Liver (tissue), 8 donors: ENCODE measurements at regions not wholly inside any gene's neighbourhood (a gene's known extent, or its start where the extent isn't known, plus 50 kb on each side); places are given as distances from the start of the nearest gene placed in this dataset.

Source experiments
- DNase-seq: peaks from one replicate; pipeline ENCODE4 v3.0.0-alpha.2; 2017; ENCODE audit warnings: low spot score
- H3K27ac ChIP-seq, 2 donors: one replicate each; pipeline ENCODE4 v1.7.0; 2013; ENCODE audit warnings: inconsistent platforms in 2 of 2, low read length in 2 of 2, control low read depth in 1 of 2, low read depth in 1 of 2, mild to moderate bottlenecking in 1 of 2
- H3K27me3 ChIP-seq, 4 donors: one replicate each; pipeline versions ENCODE4 v1.6.1 to v1.7.0; 2013; ENCODE audit warnings: low read length in 3 of 4, inconsistent platforms in 1 of 4, mild to moderate bottlenecking in 1 of 4, moderate library complexity in 1 of 4; ENCODE audit not compliant: control insufficient read depth in 4 of 4, insufficient read depth in 4 of 4
- H3K36me3 ChIP-seq, 4 donors: one replicate each; pipeline versions ENCODE4 v1.6.1 to v1.7.0; 2013; ENCODE audit warnings: low read length in 3 of 4, mild to moderate bottlenecking in 3 of 4, low read depth in 1 of 4, moderate library complexity in 1 of 4; ENCODE audit not compliant: control insufficient read depth in 4 of 4, insufficient read depth in 3 of 4
- H3K4me1 ChIP-seq, 4 donors: one replicate each; pipeline versions ENCODE4 v1.6.1 to v1.7.0; 2013; ENCODE audit warnings: low read length in 3 of 4, mild to moderate bottlenecking in 3 of 4, moderate library complexity in 1 of 4; ENCODE audit not compliant: control insufficient read depth in 4 of 4, insufficient read depth in 4 of 4
- H3K4me3 ChIP-seq, 3 donors: one replicate each; pipeline versions ENCODE4 v1.6.1 to v1.7.0; 2013; ENCODE audit warnings: low read length in 3 of 3, control low read depth in 1 of 3, low read depth in 1 of 3, mild to moderate bottlenecking in 1 of 3
- H3K9ac ChIP-seq, 2 donors: one replicate each; pipeline ENCODE4 v1.7.0; 2013; ENCODE audit warnings: low read length in 2 of 2, mild to moderate bottlenecking in 2 of 2, moderate library complexity in 2 of 2, control low read depth in 1 of 2, low read depth in 1 of 2
- H3K9me3 ChIP-seq, 4 donors: one replicate each; pipeline versions ENCODE4 v1.6.1 to v1.7.0; 2013; ENCODE audit warnings: low read length in 3 of 4; ENCODE audit not compliant: control insufficient read depth in 4 of 4
- EGR1 ChIP-seq, 2 donors: IDR thresholded peaks; 2 replicates each; pipeline ENCODE4 v1.6.1; 2016 to 2018; ENCODE audit warnings: antibody characterized with exemption in 2 of 2, low read depth in 2 of 2
- FOXA1 ChIP-seq: IDR thresholded peaks from 2 replicates; pipeline ENCODE4 v1.6.1; 2016; ENCODE audit warnings: antibody characterized with exemption
- GABPA ChIP-seq, 2 donors: IDR thresholded peaks in 1 of 2; conservative IDR thresholded peaks in 1 of 2; 2 replicates each; pipeline ENCODE4 v1.6.1; 2016; ENCODE audit warnings: antibody characterized with exemption in 2 of 2, mild to moderate bottlenecking in 1 of 2, moderate library complexity in 1 of 2
- HNF4G ChIP-seq: IDR thresholded peaks from 2 replicates; pipeline ENCODE4 v1.6.1; 2016; ENCODE audit warnings: antibody characterized with exemption
- JUND ChIP-seq, 2 donors: IDR thresholded peaks; 2 replicates each; pipeline ENCODE4 v1.6.1; 2016; ENCODE audit warnings: antibody characterized with exemption in 2 of 2
- NR2F2 ChIP-seq: IDR thresholded peaks from 2 replicates; pipeline ENCODE4 v1.6.1; 2016; ENCODE audit warnings: antibody characterized with exemption
- RAD21 ChIP-seq, 2 donors: IDR thresholded peaks; 2 replicates each; pipeline ENCODE4 v1.6.1; 2016; ENCODE audit warnings: antibody characterized with exemption in 2 of 2, mild to moderate bottlenecking in 2 of 2
- SP1 ChIP-seq: IDR thresholded peaks from 2 replicates; pipeline ENCODE4 v1.6.1; 2018; ENCODE audit warnings: antibody characterized with exemption, mild to moderate bottlenecking
- WGBS: extraction: QIAGEN DNeasy Blood & Tissue Kit; methylation state at CpG from one replicate; pipeline ENCODE4 v1.1.7; 2013; 5-methylcytosine and 5-hydroxymethylcytosine counted together
- TF ChIP-seq, protein P1 (sequence below): IDR thresholded peaks from 2 replicates; pipeline ENCODE4 v1.6.1; 2016; ENCODE audit warnings: antibody characterized with exemption, mild to moderate bottlenecking
- TF ChIP-seq, protein P2 (sequence below): IDR thresholded peaks from 2 replicates; pipeline ENCODE4 v1.6.1; 2016; ENCODE audit warnings: antibody characterized with exemption
- TF ChIP-seq, protein P3 (sequence below): IDR thresholded peaks from 2 replicates; pipeline ENCODE4 v1.6.1; 2016; ENCODE audit warnings: antibody characterized with exemption
- TF ChIP-seq, protein P4 (sequence below): fragments of 150-350 bp; IDR thresholded peaks from 2 replicates; pipeline ENCODE4 v1.5.1; 2017; ENCODE audit warnings: improper control_type of control experiment, low read depth, low read length; ENCODE audit not compliant: missing input control
- donor health status: healthy.
- donor health status: healthy.
- donor health status: healthy.
- donor health status: healthy.
- donor health status: healthy.

DNA sequence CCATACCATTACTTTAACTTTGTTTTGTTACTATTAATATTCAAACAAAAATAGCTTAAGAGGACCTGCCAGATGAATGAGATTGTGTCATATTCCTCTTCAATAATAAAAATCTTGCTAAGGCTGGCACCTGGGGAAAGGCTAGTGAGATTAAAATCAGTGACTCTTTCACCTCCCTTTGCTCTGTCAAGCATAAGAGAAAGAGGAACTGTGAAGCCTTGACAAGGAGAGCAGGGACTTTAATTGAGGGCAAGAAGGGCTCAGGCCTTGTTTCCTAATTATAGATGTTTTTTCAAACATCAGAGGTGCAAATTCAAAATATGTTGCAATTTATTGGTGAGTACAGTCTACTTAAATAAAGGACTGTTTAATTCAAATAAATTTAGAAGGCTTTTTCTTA, 91.7 kb downstream of the SPATA31D1 start:
- Histone ChIP-seq H3K27me3 (no peaks in the 10 kb centered on the region), H3K9me3 (no peaks in the 10 kb centered on the region), H3K4me1 (no peaks in the 10 kb centered on the region), H3K27ac (no peak overlapping the region), H3K36me3 (no peaks in the 10 kb centered on the region), H3K9ac (no peak overlapping the region), H3K4me3 (no peak overlapping the region)
- DNase-seq, result no peak
- TF ChIP-seq RAD21 (IDR thresholded peaks at IDR 0.05), result no peak
- no peak for TF ChIP-seq HNF4G
- no peak for TF ChIP-seq FOXA1
- TF ChIP-seq JUND (IDR thresholded peaks at IDR 0.05), result no peak
- TF ChIP-seq GABPA (IDR thresholded peaks at IDR 0.05 in 1 of 2, conservative IDR thresholded peaks at IDR 0.05 in 1 of 2), result no peak
- no peak for TF ChIP-seq EGR1 (IDR thresholded peaks at IDR 0.05; ENCODE audit: low read depth in 2 of 2)
- TF ChIP-seq, protein P1, sequence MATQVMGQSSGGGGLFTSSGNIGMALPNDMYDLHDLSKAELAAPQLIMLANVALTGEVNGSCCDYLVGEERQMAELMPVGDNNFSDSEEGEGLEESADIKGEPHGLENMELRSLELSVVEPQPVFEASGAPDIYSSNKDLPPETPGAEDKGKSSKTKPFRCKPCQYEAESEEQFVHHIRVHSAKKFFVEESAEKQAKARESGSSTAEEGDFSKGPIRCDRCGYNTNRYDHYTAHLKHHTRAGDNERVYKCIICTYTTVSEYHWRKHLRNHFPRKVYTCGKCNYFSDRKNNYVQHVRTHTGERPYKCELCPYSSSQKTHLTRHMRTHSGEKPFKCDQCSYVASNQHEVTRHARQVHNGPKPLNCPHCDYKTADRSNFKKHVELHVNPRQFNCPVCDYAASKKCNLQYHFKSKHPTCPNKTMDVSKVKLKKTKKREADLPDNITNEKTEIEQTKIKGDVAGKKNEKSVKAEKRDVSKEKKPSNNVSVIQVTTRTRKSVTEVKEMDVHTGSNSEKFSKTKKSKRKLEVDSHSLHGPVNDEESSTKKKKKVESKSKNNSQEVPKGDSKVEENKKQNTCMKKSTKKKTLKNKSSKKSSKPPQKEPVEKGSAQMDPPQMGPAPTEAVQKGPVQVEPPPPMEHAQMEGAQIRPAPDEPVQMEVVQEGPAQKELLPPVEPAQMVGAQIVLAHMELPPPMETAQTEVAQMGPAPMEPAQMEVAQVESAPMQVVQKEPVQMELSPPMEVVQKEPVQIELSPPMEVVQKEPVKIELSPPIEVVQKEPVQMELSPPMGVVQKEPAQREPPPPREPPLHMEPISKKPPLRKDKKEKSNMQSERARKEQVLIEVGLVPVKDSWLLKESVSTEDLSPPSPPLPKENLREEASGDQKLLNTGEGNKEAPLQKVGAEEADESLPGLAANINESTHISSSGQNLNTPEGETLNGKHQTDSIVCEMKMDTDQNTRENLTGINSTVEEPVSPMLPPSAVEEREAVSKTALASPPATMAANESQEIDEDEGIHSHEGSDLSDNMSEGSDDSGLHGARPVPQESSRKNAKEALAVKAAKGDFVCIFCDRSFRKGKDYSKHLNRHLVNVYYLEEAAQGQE, result no peak
- TF ChIP-seq, protein P2, sequence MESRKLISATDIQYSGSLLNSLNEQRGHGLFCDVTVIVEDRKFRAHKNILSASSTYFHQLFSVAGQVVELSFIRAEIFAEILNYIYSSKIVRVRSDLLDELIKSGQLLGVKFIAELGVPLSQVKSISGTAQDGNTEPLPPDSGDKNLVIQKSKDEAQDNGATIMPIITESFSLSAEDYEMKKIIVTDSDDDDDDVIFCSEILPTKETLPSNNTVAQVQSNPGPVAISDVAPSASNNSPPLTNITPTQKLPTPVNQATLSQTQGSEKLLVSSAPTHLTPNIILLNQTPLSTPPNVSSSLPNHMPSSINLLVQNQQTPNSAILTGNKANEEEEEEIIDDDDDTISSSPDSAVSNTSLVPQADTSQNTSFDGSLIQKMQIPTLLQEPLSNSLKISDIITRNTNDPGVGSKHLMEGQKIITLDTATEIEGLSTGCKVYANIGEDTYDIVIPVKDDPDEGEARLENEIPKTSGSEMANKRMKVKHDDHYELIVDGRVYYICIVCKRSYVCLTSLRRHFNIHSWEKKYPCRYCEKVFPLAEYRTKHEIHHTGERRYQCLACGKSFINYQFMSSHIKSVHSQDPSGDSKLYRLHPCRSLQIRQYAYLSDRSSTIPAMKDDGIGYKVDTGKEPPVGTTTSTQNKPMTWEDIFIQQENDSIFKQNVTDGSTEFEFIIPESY, result no peak
- no peak for TF ChIP-seq NR2F2
- TF ChIP-seq, protein P3, sequence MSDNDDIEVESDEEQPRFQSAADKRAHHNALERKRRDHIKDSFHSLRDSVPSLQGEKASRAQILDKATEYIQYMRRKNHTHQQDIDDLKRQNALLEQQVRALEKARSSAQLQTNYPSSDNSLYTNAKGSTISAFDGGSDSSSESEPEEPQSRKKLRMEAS, result no peak
- no peak for TF ChIP-seq SP1

DNA sequence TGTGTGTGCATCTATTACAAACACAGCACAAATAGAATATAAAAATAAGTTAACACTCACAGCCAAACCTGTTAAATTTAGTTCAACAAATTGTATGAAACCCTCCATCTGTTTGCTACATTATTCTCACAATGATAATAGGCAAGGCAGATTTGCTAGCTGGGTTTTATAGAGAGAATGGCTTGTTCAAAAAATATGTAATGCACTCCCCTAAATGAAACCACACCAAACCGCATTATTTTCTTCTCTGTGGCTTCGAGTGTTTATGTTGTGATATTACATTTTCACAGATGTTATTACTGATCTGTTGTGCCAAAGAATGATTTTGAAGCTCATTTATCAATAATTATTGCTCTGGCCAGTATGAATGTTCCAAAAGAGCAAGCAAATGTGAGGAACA, 92.9 kb downstream of the SPATA31D1 start:
- no peaks in the 10 kb centered on the region for H3K36me3 ChIP-seq
- no peak overlapping the region for H3K9ac ChIP-seq
- no peaks in the 10 kb centered on the region for H3K27me3 ChIP-seq
- no peak overlapping the region for H3K4me3 ChIP-seq
- H3K27ac ChIP-seq, result no peak overlapping the region
- WGBS, result 93% methylated on average over 2 of the region's 2 CpGs
- no peak for DNase-seq
- TF ChIP-seq EGR1 (IDR thresholded peaks at IDR 0.05; ENCODE audit: low read depth in 2 of 2), result no peak
- TF ChIP-seq HNF4G, result no peak
- TF ChIP-seq JUND (IDR thresholded peaks at IDR 0.05), result no peak
- TF ChIP-seq SP1, result no peak
- no peak for TF ChIP-seq NR2F2
- TF ChIP-seq, protein P4, sequence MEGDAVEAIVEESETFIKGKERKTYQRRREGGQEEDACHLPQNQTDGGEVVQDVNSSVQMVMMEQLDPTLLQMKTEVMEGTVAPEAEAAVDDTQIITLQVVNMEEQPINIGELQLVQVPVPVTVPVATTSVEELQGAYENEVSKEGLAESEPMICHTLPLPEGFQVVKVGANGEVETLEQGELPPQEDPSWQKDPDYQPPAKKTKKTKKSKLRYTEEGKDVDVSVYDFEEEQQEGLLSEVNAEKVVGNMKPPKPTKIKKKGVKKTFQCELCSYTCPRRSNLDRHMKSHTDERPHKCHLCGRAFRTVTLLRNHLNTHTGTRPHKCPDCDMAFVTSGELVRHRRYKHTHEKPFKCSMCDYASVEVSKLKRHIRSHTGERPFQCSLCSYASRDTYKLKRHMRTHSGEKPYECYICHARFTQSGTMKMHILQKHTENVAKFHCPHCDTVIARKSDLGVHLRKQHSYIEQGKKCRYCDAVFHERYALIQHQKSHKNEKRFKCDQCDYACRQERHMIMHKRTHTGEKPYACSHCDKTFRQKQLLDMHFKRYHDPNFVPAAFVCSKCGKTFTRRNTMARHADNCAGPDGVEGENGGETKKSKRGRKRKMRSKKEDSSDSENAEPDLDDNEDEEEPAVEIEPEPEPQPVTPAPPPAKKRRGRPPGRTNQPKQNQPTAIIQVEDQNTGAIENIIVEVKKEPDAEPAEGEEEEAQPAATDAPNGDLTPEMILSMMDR, result no peak
- no peaks in the 10 kb centered on the region for H3K9me3 ChIP-seq
- H3K4me1 ChIP-seq, result no peaks in the 10 kb centered on the region
